Uterus (tissue), 2 donors: ENCODE measurements at regions not wholly inside any gene's neighbourhood (a gene's known extent, or its start where the extent isn't known, plus 50 kb on each side); places are given as distances from the start of the nearest gene placed in this dataset.

Experiments used
- CTCF ChIP-seq, 4 experiments: fragments of 200-600 bp in 2 of 4; fragments of 450-650 bp in 2 of 4; sonication (generic) in 2 of 4; IDR thresholded peaks; one replicate each; pipeline ENCODE4 v1.5.1; 2016 to 2019; ENCODE audit warnings: antibody characterized with exemption in 4 of 4, mild to moderate bottlenecking in 2 of 4, moderate library complexity in 1 of 4
- POLR2A ChIP-seq, 2 donors: fragments of 450-650 bp; IDR thresholded peaks; one replicate each; pipeline ENCODE4 v1.6.1; 2016; ENCODE audit warnings: antibody characterized with exemption in 2 of 2, mild to moderate bottlenecking in 1 of 2, moderate library complexity in 1 of 2

GRCh38 chr5:167317884-167318283 is 973.6 kb upstream of the WWC1 start:
- TF ChIP-seq POLR2A (IDR thresholded peaks at IDR 0.05) = no peak
- TF ChIP-seq CTCF (IDR thresholded peaks at IDR 0.05) = no peak
